ENCODE measurements at regions not wholly inside any gene's neighbourhood (a gene's known extent, or its start where the extent isn't known, plus 50 kb on each side); places are given as distances from the start of the nearest gene placed in this dataset.

- no peak for TF ChIP-seq GATA2 (IDR thresholded peaks at IDR 0.05; ENCODE audit: low read depth, low read length)
- TF ChIP-seq GATA3 (IDR thresholded peaks at IDR 0.05; ENCODE audit: low read depth, low read length), result no peak
Observed at GRCh38 chr6:47091886-47092668, 49.9 kb upstream of the ADGRF1 start.
